Esophagus squamous epithelium (tissue), 4 donors: ENCODE measurements at regions not wholly inside any gene's neighbourhood (a gene's known extent, or its start where the extent isn't known, plus 50 kb on each side); places are given as distances from the start of the nearest gene placed in this dataset.

Experiments used
- POLR2A ChIP-seq, 4 donors: fragments of 450-650 bp; IDR thresholded peaks; one replicate each; pipeline ENCODE4 v1.6.1; 2017; ENCODE audit warnings: antibody characterized with exemption in 4 of 4, mild to moderate bottlenecking in 4 of 4, moderate library complexity in 3 of 4
- TF ChIP-seq, protein P1 (sequence below), 6 experiments: fragments of 450-650 bp in 4 of 6; fragments of 200-600 bp in 2 of 6; sonication (generic) in 2 of 6; IDR thresholded peaks; one replicate each; pipeline ENCODE4 v1.5.1; 2016 to 2019; ENCODE audit warnings: antibody characterized with exemption in 6 of 6, mild to moderate bottlenecking in 4 of 6, moderate library complexity in 4 of 6

DNA sequence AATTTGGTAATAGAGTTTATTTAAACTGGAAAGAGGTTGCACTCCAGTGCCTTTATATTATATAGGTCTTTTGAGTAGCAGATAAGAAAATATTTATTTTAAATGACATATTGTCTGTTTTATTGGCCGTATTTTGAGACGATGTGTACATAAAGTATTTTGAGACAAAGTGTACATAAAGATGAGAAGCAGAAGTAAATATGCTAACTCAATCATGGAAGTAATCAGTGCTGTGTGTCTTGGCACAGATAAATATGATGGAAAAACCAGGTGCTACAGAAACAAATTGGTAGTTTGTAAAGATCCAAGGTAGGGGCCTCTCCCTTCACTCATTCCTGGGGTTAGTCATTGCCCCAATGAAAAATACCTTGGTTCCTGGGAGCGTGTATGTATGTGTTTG lies 382.9 kb downstream of the DSEL start:
- TF ChIP-seq, protein P1, sequence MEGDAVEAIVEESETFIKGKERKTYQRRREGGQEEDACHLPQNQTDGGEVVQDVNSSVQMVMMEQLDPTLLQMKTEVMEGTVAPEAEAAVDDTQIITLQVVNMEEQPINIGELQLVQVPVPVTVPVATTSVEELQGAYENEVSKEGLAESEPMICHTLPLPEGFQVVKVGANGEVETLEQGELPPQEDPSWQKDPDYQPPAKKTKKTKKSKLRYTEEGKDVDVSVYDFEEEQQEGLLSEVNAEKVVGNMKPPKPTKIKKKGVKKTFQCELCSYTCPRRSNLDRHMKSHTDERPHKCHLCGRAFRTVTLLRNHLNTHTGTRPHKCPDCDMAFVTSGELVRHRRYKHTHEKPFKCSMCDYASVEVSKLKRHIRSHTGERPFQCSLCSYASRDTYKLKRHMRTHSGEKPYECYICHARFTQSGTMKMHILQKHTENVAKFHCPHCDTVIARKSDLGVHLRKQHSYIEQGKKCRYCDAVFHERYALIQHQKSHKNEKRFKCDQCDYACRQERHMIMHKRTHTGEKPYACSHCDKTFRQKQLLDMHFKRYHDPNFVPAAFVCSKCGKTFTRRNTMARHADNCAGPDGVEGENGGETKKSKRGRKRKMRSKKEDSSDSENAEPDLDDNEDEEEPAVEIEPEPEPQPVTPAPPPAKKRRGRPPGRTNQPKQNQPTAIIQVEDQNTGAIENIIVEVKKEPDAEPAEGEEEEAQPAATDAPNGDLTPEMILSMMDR (IDR thresholded peaks at IDR 0.05) = no peak
- no peak for TF ChIP-seq POLR2A (IDR thresholded peaks at IDR 0.05)
